Epidermal melanocyte (primary cell): ENCODE measurements at regions not wholly inside any gene's neighbourhood (a gene's known extent, or its start where the extent isn't known, plus 50 kb on each side); places are given as distances from the start of the nearest gene placed in this dataset.

ENCODE experiments used
- DNase-seq: peaks from one replicate; pipeline ENCODE4 v3.0.0; 2011; ENCODE audit warnings: low spot score; ENCODE audit not compliant: insufficient read length

- DNase-seq, result no peak
These were observed 289.6 kb upstream of the HTR2A start for GRCh38 chr13:47186471-47186870.

- DNase-seq, result no peak
These were observed 287.5 kb upstream of the HTR2A start for GRCh38 chr13:47184321-47184720.

DNA sequence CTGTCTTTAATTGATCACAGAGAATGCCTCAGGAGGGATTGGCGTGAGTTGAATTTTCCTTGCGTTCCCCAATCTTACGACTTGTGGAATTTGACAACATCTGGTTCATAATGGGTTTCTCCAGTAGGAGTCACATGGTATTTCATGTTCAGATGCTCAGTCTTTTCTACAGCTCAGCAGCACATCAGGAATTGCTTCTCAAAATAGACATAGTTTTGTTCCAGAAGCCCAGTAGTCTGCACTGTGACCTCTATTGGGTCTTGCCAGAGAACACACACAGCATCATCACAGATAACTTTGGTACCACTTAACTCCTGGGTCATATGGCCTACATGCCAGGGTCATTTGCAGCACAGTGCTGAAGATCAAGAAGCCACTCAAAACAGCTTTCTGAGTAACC, 282.5 kb upstream of the HTR2A start:
- no peak for DNase-seq

DNA sequence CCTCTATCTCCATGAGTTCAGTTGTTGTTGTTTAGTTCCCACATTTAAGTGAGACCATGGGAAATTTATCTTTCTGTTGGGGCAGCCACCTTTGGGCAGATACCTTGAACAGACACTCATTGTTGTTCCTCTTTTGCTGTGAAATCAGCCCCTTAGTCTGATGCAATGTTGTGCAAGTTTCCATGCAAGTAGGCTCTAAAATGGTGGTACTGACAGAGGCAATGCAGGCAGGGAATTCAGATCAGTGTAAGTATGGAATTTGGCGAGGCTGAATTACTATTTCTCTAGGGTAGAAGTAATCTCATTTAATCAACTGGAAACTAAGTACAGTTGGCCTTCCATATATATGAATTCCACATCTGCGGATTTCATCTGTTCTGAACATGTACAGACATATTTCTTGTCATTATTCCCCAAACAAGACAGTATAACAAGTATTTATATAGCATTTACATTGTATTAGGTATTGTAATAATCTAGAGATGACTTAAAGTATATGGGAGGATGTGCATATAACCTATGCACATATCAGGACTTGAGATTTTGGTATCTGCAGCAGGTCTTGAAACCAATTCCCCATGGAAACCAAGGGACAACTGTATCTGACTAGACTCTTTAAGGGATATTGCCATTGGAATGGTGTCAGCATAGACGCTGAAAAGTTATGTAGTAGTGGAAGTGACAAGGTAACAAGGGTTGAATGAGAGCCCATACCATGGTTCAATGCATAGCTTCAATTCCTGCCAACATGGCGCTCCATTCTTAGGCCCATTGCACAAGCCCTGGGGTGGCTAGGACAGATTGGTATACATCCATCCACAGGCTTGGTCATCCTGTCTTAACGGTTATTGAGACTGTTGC, 281.5 kb upstream of the HTR2A start:
- DNase-seq, result no peak

DNA sequence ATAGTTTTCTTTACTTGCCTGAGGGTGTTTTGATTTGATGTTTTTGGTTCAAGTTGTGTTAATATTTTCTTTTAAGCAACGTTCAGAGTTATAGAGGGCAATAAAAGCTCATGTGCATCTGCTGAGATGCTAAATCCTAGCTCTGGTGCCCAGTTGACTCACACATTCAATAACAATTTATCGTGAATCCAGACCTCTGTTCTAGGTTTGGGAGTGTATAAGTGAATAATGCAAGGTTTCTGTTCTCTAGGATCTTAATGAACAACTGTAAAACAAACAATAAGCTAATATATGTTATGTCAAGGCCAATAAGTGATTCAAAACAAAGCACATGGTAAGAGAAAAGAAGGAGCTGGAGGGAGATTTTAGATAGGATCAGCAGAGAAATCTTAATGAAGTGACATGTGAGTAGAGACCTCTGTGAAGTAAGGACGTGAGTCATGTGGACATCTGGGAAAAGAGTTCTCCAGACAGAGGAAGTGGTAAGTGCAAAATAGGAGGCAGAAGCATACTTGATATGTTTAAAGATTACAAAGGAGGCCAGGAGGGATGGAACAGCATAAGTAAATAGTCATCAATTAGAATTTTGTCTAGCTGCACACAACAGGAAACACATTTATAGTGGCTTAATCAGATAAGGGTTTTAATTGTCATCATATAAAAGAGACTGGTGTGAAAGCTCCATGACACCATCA, 278.5 kb upstream of the HTR2A start:
- no peak for DNase-seq

GRCh38 chr13:47170971-47171370, 274.1 kb upstream of the HTR2A start:
- DNase-seq, result no peak

- DNase-seq, result no peak
These were observed 271.8 kb upstream of the HTR2A start for GRCh38 chr13:47168618-47169017.

GRCh38 chr13:47168066-47168465, 271.2 kb upstream of the HTR2A start:
- no peak for DNase-seq

- no peak for DNase-seq
These were observed 269.5 kb upstream of the HTR2A start for GRCh38 chr13:47166336-47166735.

DNA sequence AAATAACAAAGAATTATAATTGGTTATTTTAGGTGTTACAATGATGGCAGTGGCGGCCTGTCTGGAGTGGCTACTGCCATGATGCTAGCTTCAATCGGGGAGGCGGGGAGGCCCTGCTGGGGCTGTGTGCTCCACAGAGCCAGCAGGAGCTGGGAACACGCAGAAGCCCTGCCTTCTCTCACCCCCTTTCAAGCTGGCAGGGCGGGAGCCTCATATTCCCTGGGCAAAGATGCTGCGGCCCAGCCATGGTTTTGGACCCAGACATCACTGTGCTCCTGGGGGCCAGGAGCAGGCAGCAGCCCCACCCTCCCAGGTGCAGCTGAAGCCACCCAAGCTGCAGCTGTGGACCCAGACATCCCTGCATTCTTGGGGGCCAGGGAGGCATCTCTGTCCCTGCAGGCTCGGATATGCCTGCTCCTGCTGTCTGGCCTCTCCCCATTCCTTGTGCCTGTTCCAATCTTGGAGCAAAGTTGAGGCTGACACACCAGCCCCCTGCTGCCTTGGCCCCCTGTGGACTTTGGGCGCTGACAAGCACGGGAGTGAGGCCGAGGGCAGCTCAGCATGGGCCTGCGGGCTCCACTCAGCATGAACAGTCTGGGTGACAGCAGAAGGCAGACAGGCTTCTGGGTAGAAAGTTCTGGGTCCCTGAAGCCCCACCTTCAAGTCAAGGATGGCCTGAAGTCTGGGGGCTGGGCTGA, 263.1 kb upstream of the HTR2A start:
- no peak for DNase-seq

- DNase-seq, result no peak
These were observed 261.7 kb upstream of the HTR2A start for GRCh38 chr13:47158593-47158992.

DNA sequence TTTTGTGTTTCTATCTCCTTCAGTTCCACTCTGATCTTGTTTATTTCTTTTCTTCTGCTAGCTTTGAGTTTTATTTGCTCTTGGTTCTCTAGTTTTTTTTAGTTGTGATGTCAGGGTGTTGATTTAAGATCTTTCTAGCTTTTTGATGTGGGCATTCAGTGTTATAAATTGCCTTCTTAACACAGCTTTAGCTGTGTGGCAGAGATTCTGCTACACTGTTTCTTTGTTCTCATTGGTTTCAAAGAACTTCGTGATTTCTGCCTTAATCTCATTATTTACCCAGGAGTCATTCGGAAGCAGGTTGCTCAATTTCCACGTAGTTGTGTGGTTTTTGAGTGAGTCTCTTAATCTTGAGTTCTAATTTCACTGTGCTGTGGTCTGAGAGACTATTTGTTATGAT, 251.7 kb upstream of the HTR2A start:
- DNase-seq, result no peak

GRCh38 chr13:47147812-47148119, 250.9 kb upstream of the HTR2A start:
- no peak for DNase-seq

DNA sequence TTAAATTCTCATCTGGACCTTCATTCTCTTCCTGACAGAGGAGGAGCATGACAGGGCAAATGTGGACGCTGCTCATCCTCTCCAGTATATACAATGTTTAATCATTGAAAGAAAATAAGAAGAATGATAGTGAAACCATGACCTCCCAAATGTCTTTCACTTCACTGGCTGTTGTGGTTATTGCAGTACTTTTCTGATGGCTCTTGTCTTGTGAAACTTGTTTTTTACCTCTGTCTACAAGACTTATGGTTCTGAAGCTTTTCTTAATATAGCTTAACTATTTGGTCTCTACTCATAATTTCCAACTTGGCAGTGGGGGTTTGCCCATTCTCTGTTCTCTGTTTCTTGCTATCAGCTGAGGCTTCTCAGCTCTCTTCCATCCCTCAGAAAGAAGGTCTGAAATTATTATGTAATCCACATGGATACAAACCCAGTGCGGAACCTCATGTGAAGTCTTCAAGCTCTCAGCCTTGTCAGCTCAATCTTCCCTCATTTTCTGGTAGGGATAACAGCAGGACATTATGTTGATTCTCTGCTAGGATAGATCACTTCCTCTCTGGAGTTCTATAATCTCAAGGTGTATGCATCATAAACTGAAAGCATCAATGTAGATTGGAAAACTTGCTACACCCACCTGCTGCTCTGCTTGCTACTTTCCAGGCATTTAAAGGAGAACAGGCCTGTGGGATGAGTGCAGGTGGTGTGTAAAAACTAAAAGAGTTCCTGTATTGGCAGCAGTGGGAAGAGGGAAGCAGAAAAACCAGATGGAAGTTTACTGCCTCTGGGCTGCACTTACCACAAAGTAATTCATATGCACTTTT, 250.3 kb upstream of the HTR2A start:
- no peak for DNase-seq

GRCh38 chr13:47146136-47146535, 249.3 kb upstream of the HTR2A start:
- no peak for DNase-seq

DNA sequence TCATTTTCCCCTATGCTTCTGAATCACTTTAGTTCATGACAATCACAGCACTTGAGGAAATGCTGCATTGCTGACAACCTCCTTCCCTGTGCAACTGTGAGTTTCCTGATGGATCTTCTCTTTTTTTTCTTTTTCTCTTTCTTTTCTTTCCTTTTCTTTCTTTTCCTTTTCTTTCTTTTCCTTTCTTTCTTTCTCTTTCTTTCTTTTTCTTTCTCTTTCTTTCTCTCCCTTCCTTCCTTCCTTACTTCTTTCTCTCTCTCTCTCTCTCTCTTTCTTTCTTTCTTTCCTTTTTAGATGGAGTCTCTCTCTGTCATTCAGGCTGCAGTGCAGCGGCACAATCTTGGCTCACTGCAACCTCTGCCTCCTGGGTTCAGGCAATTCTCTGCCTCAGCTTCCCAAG, 247.9 kb upstream of the HTR2A start:
- DNase-seq, result no peak

DNA sequence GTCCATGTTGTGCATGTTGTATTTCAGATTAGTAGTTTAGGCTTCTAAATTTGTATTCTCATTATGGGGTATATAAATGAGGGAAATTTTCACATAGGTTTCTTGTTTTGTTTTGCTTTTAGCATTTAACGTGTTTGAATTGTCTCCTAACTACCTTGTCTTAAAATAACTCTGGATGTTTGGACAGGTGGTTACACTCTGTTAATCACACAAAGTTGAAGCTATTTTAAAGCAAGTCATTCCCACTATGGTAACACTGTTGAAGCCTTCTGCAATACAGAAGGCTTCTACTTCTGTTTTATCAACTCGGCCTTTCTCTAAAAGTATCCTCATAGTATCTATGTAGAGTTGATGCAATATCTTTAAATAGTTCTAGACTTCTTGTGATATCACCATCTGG, 245.3 kb upstream of the HTR2A start:
- no peak for DNase-seq

- DNase-seq, result no peak
These were observed 242.7 kb upstream of the HTR2A start for GRCh38 chr13:47139519-47139918.

- DNase-seq, result no peak
These were observed 239.7 kb upstream of the HTR2A start for GRCh38 chr13:47136504-47136941.

DNA sequence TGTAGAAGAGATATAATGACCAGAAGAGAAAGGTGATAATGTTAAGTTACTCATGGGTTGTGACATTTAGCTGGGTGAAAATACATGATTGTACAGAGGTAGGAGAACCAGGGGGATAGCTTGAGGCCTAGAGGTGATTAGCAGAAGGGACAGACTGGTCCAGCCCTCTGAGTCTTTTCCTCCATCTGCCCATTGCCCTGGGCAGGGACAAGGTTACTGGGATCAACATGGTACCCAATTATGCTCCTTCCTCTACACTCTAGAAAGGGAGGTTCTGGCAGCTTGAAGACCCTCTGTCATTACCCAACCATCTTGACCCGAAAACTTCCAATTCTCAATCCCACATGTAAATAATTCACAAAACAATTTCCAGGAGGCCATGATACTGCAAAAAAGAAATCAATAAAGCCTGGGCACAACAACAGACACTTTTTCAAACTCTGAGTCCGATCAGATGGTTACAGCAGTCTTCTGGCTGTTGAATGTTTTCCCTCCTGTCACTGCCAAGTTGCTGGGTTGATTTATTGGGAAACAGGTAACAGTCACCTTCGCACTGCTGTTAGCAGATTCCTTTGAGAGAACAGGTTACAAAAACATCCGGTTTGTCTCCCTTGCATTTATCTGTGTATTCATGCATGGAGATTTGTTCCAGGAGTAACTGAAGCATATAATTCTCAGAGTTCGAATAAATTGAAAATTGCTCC, 239.1 kb upstream of the HTR2A start:
- DNase-seq, result no peak

- no peak for DNase-seq
These were observed 238.2 kb upstream of the HTR2A start for GRCh38 chr13:47134939-47135489.
